ENCODE measurements at regions not wholly inside any gene's neighbourhood (a gene's known extent, or its start where the extent isn't known, plus 50 kb on each side); places are given as distances from the start of the nearest gene placed in this dataset.

DNA sequence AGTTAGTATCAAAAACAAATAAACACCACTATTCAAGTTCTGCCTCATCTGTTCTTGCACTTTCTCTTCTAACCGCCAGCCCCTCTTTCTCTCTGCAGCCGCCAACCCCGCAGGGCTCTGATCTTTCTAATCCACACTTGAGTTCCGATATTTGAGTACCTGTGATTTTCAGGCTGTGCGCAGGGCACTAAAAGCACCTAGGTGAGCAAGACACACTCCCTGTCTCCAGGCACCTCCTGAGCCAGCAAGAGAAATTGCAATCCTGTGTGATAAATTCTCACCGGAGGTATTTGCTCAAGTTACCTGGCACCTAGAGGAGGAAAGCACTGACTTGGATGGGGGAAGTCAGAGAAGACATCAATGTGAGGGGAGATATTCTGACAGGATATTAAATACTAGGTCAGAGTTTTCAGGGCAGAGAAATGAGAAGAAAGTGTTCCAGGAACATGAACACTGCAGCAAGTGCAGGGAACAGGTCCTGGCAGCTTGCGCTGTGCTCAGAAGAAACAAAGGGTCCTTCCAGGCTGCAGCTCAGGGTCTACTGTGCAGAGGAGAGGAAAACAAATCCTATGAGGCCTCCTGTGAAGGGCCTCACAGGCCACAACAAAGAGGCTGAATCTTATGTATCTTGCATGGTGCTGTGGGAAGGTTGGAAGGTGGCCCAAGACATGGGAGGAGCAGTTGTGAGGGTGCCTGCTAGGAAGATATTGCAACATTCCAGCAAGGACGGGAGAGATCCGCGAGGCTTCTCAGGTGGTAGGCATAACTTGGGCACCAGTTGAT, 568.7 kb upstream of the MGMT start:
- Mint-ChIP-seq H3K4me3 (ENCODE audit: unreplicated experiment) (no peak overlapping the region), H3K36me3 (ENCODE audit: unreplicated experiment) (no peaks in the 10 kb centered on the region), H3K27ac (ENCODE audit: unreplicated experiment) (no peak overlapping the region), H3K27me3 (ENCODE audit: unreplicated experiment) (no peaks in the 10 kb centered on the region), H3K4me1 (ENCODE audit: low read depth, unreplicated experiment) (peaks cover under 1% of the 10 kb centered on the region), H3K9me3 (ENCODE audit: unreplicated experiment) (peaks cover 2% of the 10 kb centered on the region)
- TF ChIP-seq, protein P1, sequence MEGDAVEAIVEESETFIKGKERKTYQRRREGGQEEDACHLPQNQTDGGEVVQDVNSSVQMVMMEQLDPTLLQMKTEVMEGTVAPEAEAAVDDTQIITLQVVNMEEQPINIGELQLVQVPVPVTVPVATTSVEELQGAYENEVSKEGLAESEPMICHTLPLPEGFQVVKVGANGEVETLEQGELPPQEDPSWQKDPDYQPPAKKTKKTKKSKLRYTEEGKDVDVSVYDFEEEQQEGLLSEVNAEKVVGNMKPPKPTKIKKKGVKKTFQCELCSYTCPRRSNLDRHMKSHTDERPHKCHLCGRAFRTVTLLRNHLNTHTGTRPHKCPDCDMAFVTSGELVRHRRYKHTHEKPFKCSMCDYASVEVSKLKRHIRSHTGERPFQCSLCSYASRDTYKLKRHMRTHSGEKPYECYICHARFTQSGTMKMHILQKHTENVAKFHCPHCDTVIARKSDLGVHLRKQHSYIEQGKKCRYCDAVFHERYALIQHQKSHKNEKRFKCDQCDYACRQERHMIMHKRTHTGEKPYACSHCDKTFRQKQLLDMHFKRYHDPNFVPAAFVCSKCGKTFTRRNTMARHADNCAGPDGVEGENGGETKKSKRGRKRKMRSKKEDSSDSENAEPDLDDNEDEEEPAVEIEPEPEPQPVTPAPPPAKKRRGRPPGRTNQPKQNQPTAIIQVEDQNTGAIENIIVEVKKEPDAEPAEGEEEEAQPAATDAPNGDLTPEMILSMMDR (IDR thresholded peaks at IDR 0.05; ENCODE audit: partially characterized antibody, unreplicated experiment) = no peak
- no peak for DNase-seq

DNA sequence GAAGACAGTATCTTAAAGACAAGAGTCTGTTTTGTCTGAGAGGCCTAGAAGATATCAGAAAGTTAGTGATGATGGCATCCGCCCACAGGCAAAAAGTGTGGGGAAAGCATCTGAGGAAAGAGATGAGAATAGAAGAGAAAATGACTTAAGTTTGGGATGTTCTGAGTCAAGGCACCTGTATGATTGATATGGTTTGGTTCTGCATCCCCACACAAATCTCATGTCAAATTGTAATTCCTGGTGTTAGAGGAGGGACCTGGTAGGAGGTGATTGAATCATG, 568.2 kb upstream of the MGMT start:
- TF ChIP-seq, protein P1 (IDR thresholded peaks at IDR 0.05; ENCODE audit: partially characterized antibody, unreplicated experiment) = no peak
- Mint-ChIP-seq H3K36me3 (ENCODE audit: unreplicated experiment) (no peaks in the 10 kb centered on the region), H3K4me1 (ENCODE audit: low read depth, unreplicated experiment) (peaks cover 5% of the 10 kb centered on the region), H3K27me3 (ENCODE audit: unreplicated experiment) (no peaks in the 10 kb centered on the region), H3K4me3 (ENCODE audit: unreplicated experiment) (no peak overlapping the region), H3K9me3 (ENCODE audit: unreplicated experiment) (peaks cover 2% of the 10 kb centered on the region), H3K27ac (ENCODE audit: unreplicated experiment) (no peak overlapping the region)
- no peak for DNase-seq

DNA sequence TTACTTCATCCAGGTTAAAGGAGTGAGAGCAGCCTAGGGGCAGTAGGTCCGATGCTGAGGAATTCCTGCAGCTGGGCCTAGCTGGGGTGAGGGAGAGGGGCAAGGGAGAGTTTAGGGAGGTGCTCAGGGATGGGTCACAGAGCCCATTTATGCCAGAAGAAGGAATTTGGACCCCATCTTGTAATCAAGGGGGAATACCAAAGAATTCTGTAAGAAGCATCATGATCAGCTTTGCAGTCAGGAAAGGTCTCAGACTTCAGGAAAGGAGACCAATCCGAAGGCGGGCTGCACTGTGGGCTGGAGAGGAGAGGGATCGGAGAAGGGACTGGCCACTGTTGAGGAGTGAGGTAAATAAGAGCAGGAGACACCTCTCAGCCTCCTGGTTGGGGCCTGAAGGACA, 566.6 kb upstream of the MGMT start:
- no peak for DNase-seq
- Mint-ChIP-seq H3K27me3 (ENCODE audit: unreplicated experiment) (no peaks in the 10 kb centered on the region), H3K36me3 (ENCODE audit: unreplicated experiment) (no peaks in the 10 kb centered on the region), H3K4me3 (ENCODE audit: unreplicated experiment) (no peak overlapping the region), H3K27ac (ENCODE audit: unreplicated experiment) (no peak overlapping the region), H3K4me1 (ENCODE audit: low read depth, unreplicated experiment) (peaks cover 7% of the 10 kb centered on the region), H3K9me3 (ENCODE audit: unreplicated experiment) (peaks cover 2% of the 10 kb centered on the region)
- TF ChIP-seq, protein P1 (IDR thresholded peaks at IDR 0.05; ENCODE audit: partially characterized antibody, unreplicated experiment) = no peak

DNA sequence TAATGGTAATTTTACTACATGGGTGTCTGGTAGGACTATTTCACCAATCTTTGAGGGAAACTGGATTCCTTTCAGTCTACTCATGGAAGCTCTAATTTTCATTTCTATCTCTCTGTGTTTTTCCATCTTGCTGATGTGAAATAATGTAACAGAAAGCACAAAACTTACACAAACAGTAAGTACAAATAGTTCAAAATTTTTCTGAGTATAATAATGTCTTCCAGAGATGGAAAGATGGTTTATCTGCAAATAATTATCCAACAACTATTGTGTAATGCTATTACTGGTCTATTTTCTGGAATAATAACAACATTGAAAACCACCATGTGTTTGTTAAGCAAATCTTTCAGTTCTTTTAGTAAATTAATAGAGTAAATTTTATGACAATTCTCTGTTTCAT, 565.8 kb upstream of the MGMT start:
- no peaks in the 10 kb centered on the region for H3K27me3 Mint-ChIP-seq (ENCODE audit: unreplicated experiment)
- no peak overlapping the region for H3K27ac Mint-ChIP-seq (ENCODE audit: unreplicated experiment)
- no peak overlapping the region for H3K4me3 Mint-ChIP-seq (ENCODE audit: unreplicated experiment)
- peaks cover 7% of the 10 kb centered on the region for H3K4me1 Mint-ChIP-seq (ENCODE audit: low read depth, unreplicated experiment)
- H3K9me3 Mint-ChIP-seq (ENCODE audit: unreplicated experiment) = no peaks in the 10 kb centered on the region
- DNase-seq = no peak
- H3K36me3 Mint-ChIP-seq (ENCODE audit: unreplicated experiment) = no peaks in the 10 kb centered on the region
- TF ChIP-seq, protein P1 (IDR thresholded peaks at IDR 0.05; ENCODE audit: partially characterized antibody, unreplicated experiment) = no peak

DNA sequence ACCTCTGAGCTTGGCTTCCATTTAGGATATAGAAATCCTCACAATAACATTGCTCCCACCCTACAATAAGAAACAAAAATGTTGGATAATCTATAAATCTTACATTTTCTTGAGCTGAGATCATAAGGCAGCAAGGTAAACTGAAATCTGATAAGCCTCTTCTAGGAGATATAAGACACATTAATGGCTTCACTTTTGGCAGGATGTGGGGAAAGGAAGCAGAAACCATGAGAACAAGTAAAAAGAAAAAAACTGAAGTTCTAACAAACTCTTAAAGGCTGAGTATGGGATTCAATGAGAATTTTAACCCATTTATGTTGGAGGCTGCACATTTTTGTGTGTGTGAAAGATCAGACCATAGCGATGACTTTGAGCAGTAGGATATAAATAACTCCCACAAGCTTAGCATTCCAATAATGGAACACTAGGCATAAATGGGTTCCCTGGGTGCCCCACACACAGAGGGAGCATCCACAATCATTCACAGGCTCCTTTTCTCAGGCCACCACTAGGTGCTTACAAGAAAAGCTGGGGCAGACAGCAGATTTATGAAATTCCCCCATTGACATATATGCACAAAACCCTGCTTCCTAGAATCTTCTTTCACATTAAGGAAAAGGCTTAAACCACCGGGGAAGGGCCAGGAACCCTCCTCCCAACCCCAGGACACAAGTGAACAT, 564.9 kb upstream of the MGMT start:
- DNase-seq = no peak
- Mint-ChIP-seq H3K4me3 (ENCODE audit: unreplicated experiment) (no peak overlapping the region), H3K27ac (ENCODE audit: unreplicated experiment) (no peak overlapping the region), H3K9me3 (ENCODE audit: unreplicated experiment) (no peaks in the 10 kb centered on the region), H3K27me3 (ENCODE audit: unreplicated experiment) (no peaks in the 10 kb centered on the region), H3K36me3 (ENCODE audit: unreplicated experiment) (no peaks in the 10 kb centered on the region), H3K4me1 (ENCODE audit: low read depth, unreplicated experiment) (peaks cover 7% of the 10 kb centered on the region)
- TF ChIP-seq, protein P1 (IDR thresholded peaks at IDR 0.05; ENCODE audit: partially characterized antibody, unreplicated experiment) = no peak
